ENCODE measurements at regions not wholly inside any gene's neighbourhood (a gene's known extent, or its start where the extent isn't known, plus 50 kb on each side); places are given as distances from the start of the nearest gene placed in this dataset.

DNA sequence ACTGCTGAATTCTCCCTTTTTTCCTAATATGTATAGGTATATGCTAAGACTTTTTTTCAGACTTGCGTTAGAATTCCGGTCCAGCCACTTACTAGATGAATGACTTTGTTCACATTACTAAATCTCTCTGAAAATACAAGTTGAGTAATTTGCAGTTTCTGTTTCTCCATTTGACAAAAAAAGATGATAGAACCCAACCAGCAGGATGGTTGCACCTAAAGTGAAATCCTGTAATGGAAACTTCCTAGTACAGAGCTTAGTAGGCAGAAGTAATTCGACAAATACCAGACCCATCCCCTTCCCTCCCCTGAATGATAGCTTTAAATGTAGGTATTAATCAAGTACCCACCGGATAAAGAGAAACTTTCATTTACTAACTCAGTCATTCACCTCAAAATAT lies 113.6 kb upstream of the RAP1B start:
- no peak for TF ChIP-seq ZFX (IDR thresholded peaks at IDR 0.05)
- TF ChIP-seq, protein P1, sequence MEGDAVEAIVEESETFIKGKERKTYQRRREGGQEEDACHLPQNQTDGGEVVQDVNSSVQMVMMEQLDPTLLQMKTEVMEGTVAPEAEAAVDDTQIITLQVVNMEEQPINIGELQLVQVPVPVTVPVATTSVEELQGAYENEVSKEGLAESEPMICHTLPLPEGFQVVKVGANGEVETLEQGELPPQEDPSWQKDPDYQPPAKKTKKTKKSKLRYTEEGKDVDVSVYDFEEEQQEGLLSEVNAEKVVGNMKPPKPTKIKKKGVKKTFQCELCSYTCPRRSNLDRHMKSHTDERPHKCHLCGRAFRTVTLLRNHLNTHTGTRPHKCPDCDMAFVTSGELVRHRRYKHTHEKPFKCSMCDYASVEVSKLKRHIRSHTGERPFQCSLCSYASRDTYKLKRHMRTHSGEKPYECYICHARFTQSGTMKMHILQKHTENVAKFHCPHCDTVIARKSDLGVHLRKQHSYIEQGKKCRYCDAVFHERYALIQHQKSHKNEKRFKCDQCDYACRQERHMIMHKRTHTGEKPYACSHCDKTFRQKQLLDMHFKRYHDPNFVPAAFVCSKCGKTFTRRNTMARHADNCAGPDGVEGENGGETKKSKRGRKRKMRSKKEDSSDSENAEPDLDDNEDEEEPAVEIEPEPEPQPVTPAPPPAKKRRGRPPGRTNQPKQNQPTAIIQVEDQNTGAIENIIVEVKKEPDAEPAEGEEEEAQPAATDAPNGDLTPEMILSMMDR (conservative IDR thresholded peaks at IDR 0.05) = no peak

Data from C4-2B (cell line).